ENCODE measurements at regions not wholly inside any gene's neighbourhood (a gene's known extent, or its start where the extent isn't known, plus 50 kb on each side); places are given as distances from the start of the nearest gene placed in this dataset.
"Not testable (repeated sequence)": the region's sequence is repeated elsewhere in the genome, so short reads cannot be mapped to it uniquely, and the experiment has no call there.

GRCh38 chr3:18527691-18528090 is 102.6 kb upstream of the SATB1 start:
- DNase-seq: no peak

GRCh38 chr3:18526667-18527066 is 101.5 kb upstream of the SATB1 start:
- no peak for DNase-seq

GRCh38 chr3:18516170-18516569 is 91.0 kb upstream of the SATB1 start:
- not testable (repeated sequence) for DNase-seq

- no peak for DNase-seq
Observed at GRCh38 chr3:18513091-18513490, 88.0 kb upstream of the SATB1 start.

- DNase-seq: no peak
Observed at GRCh38 chr3:18512007-18512406, 86.9 kb upstream of the SATB1 start.

GRCh38 chr3:18510947-18511346 is 85.8 kb upstream of the SATB1 start:
- no peak for DNase-seq

- DNase-seq: no peak
Observed at GRCh38 chr3:18507333-18507732, 82.2 kb upstream of the SATB1 start.

GRCh38 chr3:18505056-18505455 is 79.9 kb upstream of the SATB1 start:
- DNase-seq: no peak

GRCh38 chr3:18501679-18502343 is 76.7 kb upstream of the SATB1 start:
- DNase-seq: no peak

GRCh38 chr3:18500322-18500721 is 75.2 kb upstream of the SATB1 start:
- DNase-seq: no peak

- peak; percentile 3 for DNase-seq
Observed at GRCh38 chr3:18499301-18499700, 74.2 kb upstream of the SATB1 start.

- no peak for DNase-seq
Observed at GRCh38 chr3:18494251-18494650, 69.1 kb upstream of the SATB1 start.

- no peak for DNase-seq
Observed at GRCh38 chr3:18489939-18490338, 64.8 kb upstream of the SATB1 start.

- no peak for DNase-seq
Observed at GRCh38 chr3:18483226-18483625, 58.1 kb upstream of the SATB1 start.

- DNase-seq: no peak
Observed at GRCh38 chr3:18481946-18482548, 56.9 kb upstream of the SATB1 start.

GRCh38 chr3:18477620-18478019 is 52.5 kb upstream of the SATB1 start:
- no peak for DNase-seq
